GM10266 (cell line): ENCODE measurements at regions not wholly inside any gene's neighbourhood (a gene's known extent, or its start where the extent isn't known, plus 50 kb on each side); places are given as distances from the start of the nearest gene placed in this dataset.

Experiments
- DNase-seq: peaks from one replicate; pipeline ENCODE4 v3.0.0; 2012; ENCODE audit errors: extremely low spot score
- CTCF ChIP-seq: IDR thresholded peaks from 2 replicates; pipeline ENCODE4 v1.5.1; 2012; ENCODE audit warnings: mild to moderate bottlenecking, low read depth; ENCODE audit not compliant: control insufficient read depth, insufficient read depth; ENCODE audit errors: missing control alignments

GRCh38 chr7:113405296-113406056 is 287.1 kb upstream of the SMIM30 start:
- DNase-seq = no peak
- TF ChIP-seq CTCF = no peak

GRCh38 chr7:113404245-113404644 is 285.9 kb upstream of the SMIM30 start:
- TF ChIP-seq CTCF = peak; percentile 25
- DNase-seq = peak; percentile 7

- no peak for DNase-seq
- no peak for TF ChIP-seq CTCF
Observed at GRCh38 chr7:113402482-113402881, 284.1 kb upstream of the SMIM30 start.

- DNase-seq = no peak
- TF ChIP-seq CTCF = no peak
Observed at GRCh38 chr7:113402005-113402404, 283.7 kb upstream of the SMIM30 start.

GRCh38 chr7:113394856-113395255 is 276.5 kb upstream of the SMIM30 start:
- no peak for TF ChIP-seq CTCF
- no peak for DNase-seq

- TF ChIP-seq CTCF = no peak
- DNase-seq = no peak
Observed at GRCh38 chr7:113392841-113393540, 274.6 kb upstream of the SMIM30 start.

GRCh38 chr7:113392421-113392820 is 274.1 kb upstream of the SMIM30 start:
- no peak for DNase-seq
- no peak for TF ChIP-seq CTCF
